Ovary (tissue), 3 donors: ENCODE measurements at regions not wholly inside any gene's neighbourhood (a gene's known extent, or its start where the extent isn't known, plus 50 kb on each side); places are given as distances from the start of the nearest gene placed in this dataset.

Experiments
- POLR2A ChIP-seq: fragments of 450-650 bp; IDR thresholded peaks from one replicate; pipeline ENCODE4 v1.6.1; 2017; ENCODE audit warnings: antibody characterized with exemption, mild to moderate bottlenecking, moderate library complexity
- TF ChIP-seq, protein P1 (sequence below), 3 donors: fragments of 450-650 bp in 2 of 3; fragments of 200-600 bp in 1 of 3; IDR thresholded peaks; one replicate each; pipeline versions ENCODE4 v1.5.1 to v1.8.0; 2016 to 2022; ENCODE audit warnings: antibody characterized with exemption in 3 of 3, mild to moderate bottlenecking in 1 of 3
- donor health status: DM: no; HTN: no; CAD: no.

DNA sequence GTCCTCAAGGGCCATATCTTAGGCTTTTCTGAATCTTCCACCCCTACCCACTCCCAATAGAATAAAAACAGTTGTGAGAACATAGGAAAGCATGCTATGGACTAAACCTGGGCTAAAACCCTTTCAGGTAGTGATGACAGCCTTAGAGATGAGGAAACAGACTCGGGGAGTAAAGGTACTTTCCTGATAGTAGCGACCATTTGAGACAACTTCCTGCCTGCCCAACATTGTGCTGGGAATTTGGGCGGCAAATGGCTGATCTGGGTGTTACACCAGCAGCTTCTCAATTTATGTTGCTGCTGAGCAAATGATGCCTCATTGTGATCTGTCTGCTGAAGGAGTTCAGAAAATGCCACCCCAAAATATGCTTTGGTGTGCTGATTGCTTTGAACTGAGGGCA lies 66.6 kb downstream of the TMEM17 start:
- TF ChIP-seq, protein P1, sequence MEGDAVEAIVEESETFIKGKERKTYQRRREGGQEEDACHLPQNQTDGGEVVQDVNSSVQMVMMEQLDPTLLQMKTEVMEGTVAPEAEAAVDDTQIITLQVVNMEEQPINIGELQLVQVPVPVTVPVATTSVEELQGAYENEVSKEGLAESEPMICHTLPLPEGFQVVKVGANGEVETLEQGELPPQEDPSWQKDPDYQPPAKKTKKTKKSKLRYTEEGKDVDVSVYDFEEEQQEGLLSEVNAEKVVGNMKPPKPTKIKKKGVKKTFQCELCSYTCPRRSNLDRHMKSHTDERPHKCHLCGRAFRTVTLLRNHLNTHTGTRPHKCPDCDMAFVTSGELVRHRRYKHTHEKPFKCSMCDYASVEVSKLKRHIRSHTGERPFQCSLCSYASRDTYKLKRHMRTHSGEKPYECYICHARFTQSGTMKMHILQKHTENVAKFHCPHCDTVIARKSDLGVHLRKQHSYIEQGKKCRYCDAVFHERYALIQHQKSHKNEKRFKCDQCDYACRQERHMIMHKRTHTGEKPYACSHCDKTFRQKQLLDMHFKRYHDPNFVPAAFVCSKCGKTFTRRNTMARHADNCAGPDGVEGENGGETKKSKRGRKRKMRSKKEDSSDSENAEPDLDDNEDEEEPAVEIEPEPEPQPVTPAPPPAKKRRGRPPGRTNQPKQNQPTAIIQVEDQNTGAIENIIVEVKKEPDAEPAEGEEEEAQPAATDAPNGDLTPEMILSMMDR (IDR thresholded peaks at IDR 0.05): no peak
- no peak for TF ChIP-seq POLR2A
